ENCODE measurements at regions not wholly inside any gene's neighbourhood (a gene's known extent, or its start where the extent isn't known, plus 50 kb on each side); places are given as distances from the start of the nearest gene placed in this dataset.

- 89% methylated on average over 6 of the region's 6 CpGs for WGBS (ENCODE audit: low lambda C conversion rate, missing lambda C conversion rate)
- TF ChIP-seq EZH2phosphoT487 (IDR thresholded peaks at IDR 0.05; ENCODE audit: low read depth, severe bottlenecking, unreplicated experiment) (no peak), CTCF (IDR thresholded peaks at IDR 0.05; ENCODE audit: poor library complexity) (no peak)
- Histone ChIP-seq H2AFZ (no peak overlapping the region), H3K9me2 (replicated peaks; ENCODE audit: insufficient read depth) (no peaks in the 10 kb centered on the region), H3K27ac (no peak overlapping the region), H3K36me3 (replicated peaks; ENCODE audit: insufficient read depth, low read depth) (no peaks in the 10 kb centered on the region), H4K20me1 (ENCODE audit: insufficient read depth, poor library complexity, severe bottlenecking) (no peaks in the 10 kb centered on the region), H3K79me2 (no peaks in the 10 kb centered on the region), H3K4me3 (no peak overlapping the region), H3K27me3 (no peaks in the 10 kb centered on the region), H3K4me2 (no peak overlapping the region), H3K9me3 (ENCODE audit: low read depth) (no peaks in the 10 kb centered on the region), H3K4me1 (ENCODE audit: insufficient read depth) (peaks cover 25% of the 10 kb centered on the region)
- DNase-seq (ENCODE audit: low spot score): no peak
These were observed 291.4 kb downstream of the DYSF start for GRCh38 chr2:71744781-71745180.

- no peak overlapping the region for H3K4me2 ChIP-seq
- H4K20me1 ChIP-seq (ENCODE audit: insufficient read depth, poor library complexity, severe bottlenecking): no peaks in the 10 kb centered on the region
- no peaks in the 10 kb centered on the region for H3K27me3 ChIP-seq
- no peaks in the 10 kb centered on the region for H3K36me3 ChIP-seq (replicated peaks; ENCODE audit: insufficient read depth, low read depth)
- no peak overlapping the region for H2AFZ ChIP-seq
- no peak for DNase-seq (ENCODE audit: low spot score)
- H3K79me2 ChIP-seq: no peaks in the 10 kb centered on the region
- no peaks in the 10 kb centered on the region for H3K9me3 ChIP-seq (ENCODE audit: low read depth)
- H3K9me2 ChIP-seq (replicated peaks; ENCODE audit: insufficient read depth): no peaks in the 10 kb centered on the region
- no peak for TF ChIP-seq CTCF (IDR thresholded peaks at IDR 0.05; ENCODE audit: poor library complexity)
- TF ChIP-seq EZH2 (IDR thresholded peaks at IDR 0.05; ENCODE audit: borderline replicate concordance): no peak
- no peak for TF ChIP-seq EZH2phosphoT487 (IDR thresholded peaks at IDR 0.05; ENCODE audit: low read depth, severe bottlenecking, unreplicated experiment)
- no peak overlapping the region for H3K27ac ChIP-seq
- H3K4me1 ChIP-seq (ENCODE audit: insufficient read depth): peaks cover 25% of the 10 kb centered on the region
- no peak overlapping the region for H3K4me3 ChIP-seq
- 83% methylated on average over 6 of the region's 6 CpGs for WGBS (ENCODE audit: low lambda C conversion rate, missing lambda C conversion rate)
These were observed 290.8 kb downstream of the DYSF start for GRCh38 chr2:71743995-71744675.

- H3K9me2 ChIP-seq (replicated peaks; ENCODE audit: insufficient read depth): no peaks in the 10 kb centered on the region
- H2AFZ ChIP-seq: no peak overlapping the region
- H3K4me2 ChIP-seq: no peak overlapping the region
- H4K20me1 ChIP-seq (ENCODE audit: insufficient read depth, poor library complexity, severe bottlenecking): no peaks in the 10 kb centered on the region
- H3K4me3 ChIP-seq: no peak overlapping the region
- no peaks in the 10 kb centered on the region for H3K79me2 ChIP-seq
- peak overlapping the region; percentile 32 for H3K27ac ChIP-seq
- no peak for TF ChIP-seq EZH2 (IDR thresholded peaks at IDR 0.05; ENCODE audit: borderline replicate concordance)
- TF ChIP-seq EZH2phosphoT487 (IDR thresholded peaks at IDR 0.05; ENCODE audit: low read depth, severe bottlenecking, unreplicated experiment): no peak
- no peak for TF ChIP-seq CTCF (IDR thresholded peaks at IDR 0.05; ENCODE audit: poor library complexity)
- WGBS (ENCODE audit: low lambda C conversion rate, missing lambda C conversion rate): 64% methylated on average over 16 of the region's 16 CpGs
- peaks cover 25% of the 10 kb centered on the region for H3K4me1 ChIP-seq (ENCODE audit: insufficient read depth)
- DNase-seq (ENCODE audit: low spot score): peak; percentile 82
- no peaks in the 10 kb centered on the region for H3K36me3 ChIP-seq (replicated peaks; ENCODE audit: insufficient read depth, low read depth)
- H3K27me3 ChIP-seq: no peaks in the 10 kb centered on the region
- no peaks in the 10 kb centered on the region for H3K9me3 ChIP-seq (ENCODE audit: low read depth)
These were observed 289.7 kb downstream of the DYSF start for GRCh38 chr2:71742953-71743601.

Measured in hepatocyte (in vitro differentiated cells).